Mesodermal cell (in vitro differentiated cells): ENCODE measurements at regions not wholly inside any gene's neighbourhood (a gene's known extent, or its start where the extent isn't known, plus 50 kb on each side); places are given as distances from the start of the nearest gene placed in this dataset.

Source experiments
- H3K27ac ChIP-seq: 2 replicates; pipeline ENCODE4 v1.7.0; 2013; ENCODE audit warnings: mild to moderate bottlenecking, low read depth, low read length, moderate library complexity; ENCODE audit not compliant: severe bottlenecking
- H3K36me3 ChIP-seq: 2 replicates; pipeline ENCODE4 v1.7.1; 2013; ENCODE audit warnings: mild to moderate bottlenecking, low read length, moderate library complexity; ENCODE audit not compliant: control insufficient read depth, insufficient read depth
- H3K4me1 ChIP-seq: one replicate; pipeline ENCODE4 v1.7.1; 2013; ENCODE audit warnings: mild to moderate bottlenecking, low read length; ENCODE audit not compliant: insufficient read depth, control insufficient read depth, poor library complexity, severe bottlenecking
- H3K4me3 ChIP-seq: 2 replicates; pipeline ENCODE4 v1.7.0; 2013; ENCODE audit warnings: low read length, control low read depth, mild to moderate bottlenecking; ENCODE audit not compliant: insufficient read depth, poor library complexity, severe bottlenecking; ENCODE audit errors: extremely low read depth
- H3K9me3 ChIP-seq: 2 replicates; pipeline ENCODE4 v1.7.1; 2013; ENCODE audit warnings: mild to moderate bottlenecking, low read length, moderate library complexity; ENCODE audit not compliant: control insufficient read depth
- WGBS, 2 experiments: methylation state at CpG; one replicate each; pipeline ENCODE4 v1.1.5; 2013; ENCODE audit warnings: missing lambda C conversion rate in 2 of 2; ENCODE audit not compliant: insufficient coverage in 2 of 2; 5-methylcytosine and 5-hydroxymethylcytosine counted together

GRCh38 chr5:145579301-145579700 lies 255.8 kb downstream of the PRELID2 start:
- H3K9me3 ChIP-seq = no peaks in the 10 kb centered on the region
- WGBS, 2 experiments = no CpG with 5 or more reads among the region's 1 CpG

GRCh38 chr5:145574889-145575573 lies 260.1 kb downstream of the PRELID2 start:
- H3K4me3 ChIP-seq = no peak overlapping the region
- 86 to 94% methylated on average over 2 of the region's 3 CpGs for WGBS, 2 experiments
- H3K4me1 ChIP-seq = no peaks in the 10 kb centered on the region
- no peak overlapping the region for H3K27ac ChIP-seq
- no peaks in the 10 kb centered on the region for H3K36me3 ChIP-seq
- no peaks in the 10 kb centered on the region for H3K9me3 ChIP-seq

More at GRCh38 chr5:145579301-145579700, 255.8 kb downstream of the PRELID2 start:
- Histone ChIP-seq H3K4me1 (no peaks in the 10 kb centered on the region), H3K4me3 (no peak overlapping the region), H3K36me3 (no peaks in the 10 kb centered on the region), H3K27ac (no peak overlapping the region)

- no peak overlapping the region for H3K4me3 ChIP-seq
- no peaks in the 10 kb centered on the region for H3K9me3 ChIP-seq
- H3K4me1 ChIP-seq = no peaks in the 10 kb centered on the region
- no peaks in the 10 kb centered on the region for H3K36me3 ChIP-seq
- H3K27ac ChIP-seq = no peak overlapping the region
Measured at GRCh38 chr5:145568581-145568980, 266.6 kb downstream of the PRELID2 start.

- Histone ChIP-seq H3K4me1 (no peaks in the 10 kb centered on the region), H3K9me3 (no peaks in the 10 kb centered on the region)
- WGBS, 2 experiments = 96 to 97% methylated on average over 3 to 4 of the region's 4 CpGs
Measured at GRCh38 chr5:145562931-145563330, 272.2 kb downstream of the PRELID2 start.

GRCh38 chr5:145558288-145558687 lies 276.9 kb downstream of the PRELID2 start:
- no peak overlapping the region for H3K4me3 ChIP-seq
- no peaks in the 10 kb centered on the region for H3K9me3 ChIP-seq
- H3K27ac ChIP-seq = no peak overlapping the region
- H3K4me1 ChIP-seq = no peaks in the 10 kb centered on the region
- 71% methylated on average over 1 of the region's 1 CpG; no CpG with 5 or more reads in 1 of the 2 experiments for WGBS, 2 experiments
- no peaks in the 10 kb centered on the region for H3K36me3 ChIP-seq

More at GRCh38 chr5:145562931-145563330, 272.2 kb downstream of the PRELID2 start:
- Histone ChIP-seq H3K4me3 (no peak overlapping the region), H3K36me3 (no peaks in the 10 kb centered on the region), H3K27ac (no peak overlapping the region)

- no peak overlapping the region for H3K27ac ChIP-seq
- H3K4me1 ChIP-seq = no peaks in the 10 kb centered on the region
- no peaks in the 10 kb centered on the region for H3K36me3 ChIP-seq
- H3K4me3 ChIP-seq = no peak overlapping the region
- no peaks in the 10 kb centered on the region for H3K9me3 ChIP-seq
- no CpG with 5 or more reads among the region's 1 CpG for WGBS, 2 experiments
Measured at GRCh38 chr5:145557345-145557744, 277.8 kb downstream of the PRELID2 start.

- H3K27ac ChIP-seq = no peak overlapping the region
Measured at GRCh38 chr5:145554399-145554798, 280.7 kb downstream of the PRELID2 start.

GRCh38 chr5:145553177-145553576 lies 282.0 kb downstream of the PRELID2 start:
- 75 to 100% methylated on average over 1 of the region's 2 CpGs for WGBS, 2 experiments
- H3K36me3 ChIP-seq = no peaks in the 10 kb centered on the region
- H3K4me1 ChIP-seq = no peaks in the 10 kb centered on the region
- no peaks in the 10 kb centered on the region for H3K9me3 ChIP-seq
- H3K4me3 ChIP-seq = no peak overlapping the region
- no peak overlapping the region for H3K27ac ChIP-seq

More at GRCh38 chr5:145554399-145554798, 280.7 kb downstream of the PRELID2 start:
- no peaks in the 10 kb centered on the region for H3K4me1 ChIP-seq
- H3K36me3 ChIP-seq = no peaks in the 10 kb centered on the region
- no peak overlapping the region for H3K4me3 ChIP-seq
- H3K9me3 ChIP-seq = no peaks in the 10 kb centered on the region

GRCh38 chr5:145551714-145552113 lies 283.4 kb downstream of the PRELID2 start:
- Histone ChIP-seq H3K4me1 (no peaks in the 10 kb centered on the region), H3K9me3 (no peaks in the 10 kb centered on the region), H3K27ac (no peak overlapping the region), H3K36me3 (no peaks in the 10 kb centered on the region), H3K4me3 (no peak overlapping the region)
- WGBS, 2 experiments = 17 to 80% methylated on average over 1 of the region's 1 CpG

- no peak overlapping the region for H3K27ac ChIP-seq
Measured at GRCh38 chr5:145548097-145548496, 287.0 kb downstream of the PRELID2 start.

GRCh38 chr5:145544401-145544800 lies 290.7 kb downstream of the PRELID2 start:
- Histone ChIP-seq H3K9me3 (no peaks in the 10 kb centered on the region), H3K4me3 (no peak overlapping the region), H3K36me3 (no peaks in the 10 kb centered on the region), H3K4me1 (no peaks in the 10 kb centered on the region), H3K27ac (no peak overlapping the region)

More at GRCh38 chr5:145548097-145548496, 287.0 kb downstream of the PRELID2 start:
- H3K36me3 ChIP-seq = no peaks in the 10 kb centered on the region
- no peaks in the 10 kb centered on the region for H3K4me1 ChIP-seq
- no peak overlapping the region for H3K4me3 ChIP-seq
- no peaks in the 10 kb centered on the region for H3K9me3 ChIP-seq
